Left ventricle myocardium inferior (tissue), 1 donor: ENCODE measurements at regions not wholly inside any gene's neighbourhood (a gene's known extent, or its start where the extent isn't known, plus 50 kb on each side); places are given as distances from the start of the nearest gene placed in this dataset.

Experiments
- DNase-seq: peaks from one replicate; pipeline ENCODE4 v3.0.0-alpha.2; 2020
- H3K27ac ChIP-seq: fragments of 200-600 bp; replicated peaks from 2 replicates; pipeline ENCODE4 v1.8.0; 2021
- H3K27me3 ChIP-seq: fragments of 200-600 bp; 2 replicates; pipeline ENCODE4 v1.8.0; 2021; ENCODE audit warnings: low read depth
- H3K36me3 ChIP-seq: fragments of 200-600 bp; 2 replicates; pipeline ENCODE4 v1.8.0; 2021
- H3K4me1 ChIP-seq: fragments of 200-600 bp; 2 replicates; pipeline ENCODE4 v1.8.0; 2021
- H3K4me3 ChIP-seq: fragments of 200-600 bp; 2 replicates; pipeline ENCODE4 v1.8.0; 2021; ENCODE audit warnings: mild to moderate bottlenecking, moderate library complexity
- H3K9me3 ChIP-seq: fragments of 200-600 bp; replicated peaks from 2 replicates; pipeline ENCODE4 v1.8.0; 2021
- intact Hi-C: fragments of 100-400 bp; cut with micrococcal nuclease; formaldehyde crosslinking; loops from one replicate; pipeline ENCODE4 v1.11.0; 2022
- TF ChIP-seq, protein P1 (sequence below): fragments of 200-600 bp; IDR thresholded peaks from 2 replicates; pipeline ENCODE4 v1.8.0; 2021; ENCODE audit warnings: antibody characterized with exemption, mild to moderate bottlenecking, borderline replicate concordance
- donor health status: DM: no; HTN: yes; CAD: no; lungs with severe emphysema.

DNA sequence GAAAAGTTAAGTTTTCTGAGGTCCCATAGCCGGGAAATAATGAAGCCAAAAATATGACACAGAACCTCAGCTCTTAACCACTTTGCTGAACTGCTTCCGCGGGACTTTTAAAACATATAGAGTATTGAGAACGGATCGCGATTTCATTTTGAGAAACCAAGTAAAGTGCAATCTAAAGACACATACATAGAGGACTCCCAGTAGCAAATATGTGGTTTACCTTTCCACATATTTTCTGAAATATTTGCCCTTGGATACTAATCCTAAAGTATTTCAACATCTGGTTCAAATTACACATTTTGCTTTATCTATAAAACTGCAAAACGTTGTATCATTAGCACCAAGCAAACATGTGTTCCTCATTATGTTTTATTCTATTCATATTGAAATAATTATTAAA lies 776.5 kb downstream of the ROBO2 start:
- Histone ChIP-seq H3K4me3 (no peak overlapping the region), H3K4me1 (no peaks in the 10 kb centered on the region), H3K27me3 (no peaks in the 10 kb centered on the region), H3K36me3 (no peaks in the 10 kb centered on the region), H3K27ac (no peak overlapping the region), H3K9me3 (peaks cover 2% of the 10 kb centered on the region)
- TF ChIP-seq, protein P1, sequence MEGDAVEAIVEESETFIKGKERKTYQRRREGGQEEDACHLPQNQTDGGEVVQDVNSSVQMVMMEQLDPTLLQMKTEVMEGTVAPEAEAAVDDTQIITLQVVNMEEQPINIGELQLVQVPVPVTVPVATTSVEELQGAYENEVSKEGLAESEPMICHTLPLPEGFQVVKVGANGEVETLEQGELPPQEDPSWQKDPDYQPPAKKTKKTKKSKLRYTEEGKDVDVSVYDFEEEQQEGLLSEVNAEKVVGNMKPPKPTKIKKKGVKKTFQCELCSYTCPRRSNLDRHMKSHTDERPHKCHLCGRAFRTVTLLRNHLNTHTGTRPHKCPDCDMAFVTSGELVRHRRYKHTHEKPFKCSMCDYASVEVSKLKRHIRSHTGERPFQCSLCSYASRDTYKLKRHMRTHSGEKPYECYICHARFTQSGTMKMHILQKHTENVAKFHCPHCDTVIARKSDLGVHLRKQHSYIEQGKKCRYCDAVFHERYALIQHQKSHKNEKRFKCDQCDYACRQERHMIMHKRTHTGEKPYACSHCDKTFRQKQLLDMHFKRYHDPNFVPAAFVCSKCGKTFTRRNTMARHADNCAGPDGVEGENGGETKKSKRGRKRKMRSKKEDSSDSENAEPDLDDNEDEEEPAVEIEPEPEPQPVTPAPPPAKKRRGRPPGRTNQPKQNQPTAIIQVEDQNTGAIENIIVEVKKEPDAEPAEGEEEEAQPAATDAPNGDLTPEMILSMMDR, result no peak
- intact Hi-C loops, result no loop called here
- DNase-seq, result no peak

DNA sequence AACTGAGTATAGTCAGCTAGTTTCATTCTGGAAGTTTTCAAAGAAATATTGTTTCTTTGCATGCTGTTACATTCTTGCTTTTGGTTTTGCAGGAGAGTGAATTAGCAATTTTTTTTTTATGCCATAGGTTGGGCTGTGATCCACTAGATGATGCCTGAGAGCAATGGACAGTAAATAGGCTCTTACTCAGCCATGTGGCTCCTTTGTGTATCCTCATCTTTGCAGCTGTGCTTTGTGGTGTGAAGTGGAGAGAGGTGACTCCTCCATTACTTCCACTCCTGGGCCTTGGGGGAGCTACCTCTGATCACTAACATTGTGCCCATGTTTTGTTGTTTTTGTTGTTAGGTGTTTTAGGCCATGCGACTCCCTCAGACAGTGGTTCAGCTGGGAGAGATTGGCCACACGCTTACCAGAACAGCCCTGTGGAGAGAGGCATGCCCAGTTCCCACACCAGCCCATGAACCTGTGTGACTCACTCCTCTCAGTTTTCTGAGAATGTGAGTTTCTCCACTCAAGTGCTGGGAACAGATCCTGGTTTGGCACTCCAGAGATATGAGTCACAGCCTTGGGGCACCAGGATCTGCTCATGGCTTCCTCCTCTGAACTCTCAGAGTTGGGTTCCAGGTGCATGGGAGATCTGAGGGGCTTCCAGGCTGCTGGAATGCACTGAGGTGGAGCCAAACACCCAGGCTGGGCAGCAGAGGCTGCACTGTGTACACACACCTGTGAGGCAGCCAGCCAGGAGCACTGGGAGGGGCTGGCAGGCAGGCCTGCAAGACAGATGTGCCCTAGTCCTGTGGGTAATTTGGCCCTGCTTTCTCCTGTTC lies 785.3 kb downstream of the ROBO2 start:
- Histone ChIP-seq H3K9me3 (peaks cover 32% of the 10 kb centered on the region), H3K4me3 (no peak overlapping the region), H3K27ac (no peak overlapping the region), H3K27me3 (no peaks in the 10 kb centered on the region), H3K36me3 (no peaks in the 10 kb centered on the region), H3K4me1 (no peaks in the 10 kb centered on the region)
- no peak for DNase-seq
- intact Hi-C loops, result no loop called here
- TF ChIP-seq, protein P1, result no peak

DNA sequence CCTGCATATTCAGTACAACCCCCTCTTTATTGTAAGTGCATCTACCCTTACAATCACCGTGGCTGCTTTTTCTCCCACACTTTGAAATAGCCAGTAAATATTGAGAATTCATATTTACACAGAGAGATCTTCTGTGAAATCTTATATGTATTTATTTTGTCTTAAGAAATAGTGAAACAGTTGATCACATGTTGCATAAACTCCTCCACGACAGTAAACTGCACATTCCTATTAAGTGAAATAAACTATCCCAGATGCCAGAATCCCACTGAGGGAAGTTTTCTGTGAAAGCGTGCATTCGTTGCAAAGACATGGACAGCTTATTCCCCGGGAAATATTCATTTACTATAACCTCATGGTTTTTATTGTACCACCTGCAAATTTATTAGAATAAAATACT lies 796.0 kb downstream of the ROBO2 start:
- TF ChIP-seq, protein P1, result no peak
- Histone ChIP-seq H3K27me3 (no peaks in the 10 kb centered on the region), H3K4me1 (no peaks in the 10 kb centered on the region), H3K36me3 (no peaks in the 10 kb centered on the region), H3K27ac (no peak overlapping the region), H3K9me3 (peaks cover 14% of the 10 kb centered on the region), H3K4me3 (no peak overlapping the region)
- intact Hi-C loops, result no loop called here
- no peak for DNase-seq

DNA sequence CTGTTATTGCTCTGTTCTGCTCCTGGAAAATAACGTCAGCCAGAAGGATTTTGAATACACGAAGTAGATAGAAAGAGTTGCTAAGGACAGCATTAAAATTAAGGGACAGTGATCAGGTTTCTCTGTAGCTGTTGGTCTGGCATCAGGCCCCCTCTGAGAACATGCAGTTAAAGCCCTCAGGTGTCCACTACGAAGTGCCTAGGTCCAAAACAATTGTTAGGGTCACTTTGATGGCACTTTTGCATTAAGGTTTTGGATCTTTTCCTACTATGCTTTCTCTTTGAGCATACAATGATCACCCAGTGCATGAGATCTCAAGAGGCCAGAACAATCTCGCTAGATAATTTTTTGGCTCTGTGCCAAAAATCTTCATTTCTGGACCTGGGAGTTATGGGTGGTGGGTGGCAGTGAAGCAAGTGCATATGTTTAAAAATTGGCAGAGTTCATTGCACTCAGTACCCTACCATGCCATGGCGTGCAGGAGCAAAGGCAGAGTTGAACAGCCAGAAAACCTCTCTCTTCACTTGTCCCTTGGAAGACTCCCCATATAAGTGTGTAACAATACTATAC lies 797.6 kb downstream of the ROBO2 start:
- DNase-seq, result no peak
- Histone ChIP-seq H3K4me3 (no peak overlapping the region), H3K27ac (no peak overlapping the region), H3K27me3 (no peaks in the 10 kb centered on the region), H3K36me3 (no peaks in the 10 kb centered on the region), H3K4me1 (no peaks in the 10 kb centered on the region), H3K9me3 (peaks cover 30% of the 10 kb centered on the region)
- intact Hi-C loops, result no loop called here
- TF ChIP-seq, protein P1, result no peak

DNA sequence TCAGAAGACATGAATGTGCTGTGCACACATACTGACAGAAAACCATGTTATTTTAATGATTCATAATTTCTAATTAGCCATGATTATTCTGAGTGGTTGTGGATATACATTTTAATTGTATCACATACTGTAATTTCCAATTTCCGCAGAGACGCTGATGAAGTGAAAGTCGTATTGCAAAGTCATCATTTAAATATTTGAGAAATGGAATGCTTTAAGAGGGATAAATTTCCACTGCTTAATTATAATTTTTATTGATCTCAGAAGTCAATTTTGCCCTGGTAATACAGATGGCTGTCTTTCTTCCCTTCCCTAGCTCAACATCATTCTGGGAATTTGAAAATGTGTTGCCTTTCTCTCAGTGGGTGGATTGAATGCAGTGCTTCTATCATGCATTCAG lies 819.3 kb downstream of the ROBO2 start:
- no peak for DNase-seq
- H3K9me3 ChIP-seq, result no peaks in the 10 kb centered on the region
- no peaks in the 10 kb centered on the region for H3K36me3 ChIP-seq
- intact Hi-C loops, result no loop called here
- no peaks in the 10 kb centered on the region for H3K4me1 ChIP-seq
- TF ChIP-seq, protein P1, result no peak
- no peak overlapping the region for H3K4me3 ChIP-seq
- no peaks in the 10 kb centered on the region for H3K27me3 ChIP-seq
- no peak overlapping the region for H3K27ac ChIP-seq
